ENCODE measurements at regions not wholly inside any gene's neighbourhood (a gene's known extent, or its start where the extent isn't known, plus 50 kb on each side); places are given as distances from the start of the nearest gene placed in this dataset.

- no peak for ATAC-seq
- DNase-seq (ENCODE audit: missing footprints), result no peak
- intact Hi-C loops (cut with DNase I), result no loop called here
Observed at GRCh38 chr4:136680761-136681160, 851.5 kb downstream of the PCDH18 start.

- no peak for DNase-seq (ENCODE audit: missing footprints)
- ATAC-seq, result no peak
- intact Hi-C loops (cut with DNase I), result no loop called here
Observed at GRCh38 chr4:136680271-136680670, 852.0 kb downstream of the PCDH18 start.

- intact Hi-C loops (cut with DNase I), result no loop called here
- no peak for ATAC-seq
- no peak for DNase-seq (ENCODE audit: missing footprints)
Observed at GRCh38 chr4:136670265-136670664, 862.0 kb downstream of the PCDH18 start.

GRCh38 chr4:136664988-136665387 is 867.3 kb downstream of the PCDH18 start:
- ATAC-seq, result no peak
- intact Hi-C loops (cut with DNase I), result no loop called here
- no peak for DNase-seq (ENCODE audit: missing footprints)

GRCh38 chr4:136662539-136662938 is 869.8 kb downstream of the PCDH18 start:
- intact Hi-C loops (cut with DNase I), result no loop called here
- ATAC-seq (no peak), DNase-seq (ENCODE audit: missing footprints) (no peak)

- no peak for DNase-seq (ENCODE audit: missing footprints)
- no peak for ATAC-seq
- intact Hi-C loops (cut with DNase I), result no loop called here
Observed at GRCh38 chr4:136653640-136654406, 878.5 kb downstream of the PCDH18 start.

- intact Hi-C loops (cut with DNase I), result no loop called here
Observed at GRCh38 chr4:136651932-136652331, 880.4 kb downstream of the PCDH18 start.

GRCh38 chr4:136651278-136651667 is 881.0 kb downstream of the PCDH18 start:
- ATAC-seq, result no peak

More at GRCh38 chr4:136651932-136652331, 880.4 kb downstream of the PCDH18 start:
- DNase-seq (ENCODE audit: missing footprints) (no peak), ATAC-seq (no peak)

GRCh38 chr4:136650541-136651277 is 881.6 kb downstream of the PCDH18 start:
- intact Hi-C loops (cut with DNase I), result no loop called here
- DNase-seq (ENCODE audit: missing footprints), result no peak
- no peak for ATAC-seq

More at GRCh38 chr4:136651278-136651667, 881.0 kb downstream of the PCDH18 start:
- intact Hi-C loops (cut with DNase I), result no loop called here
- DNase-seq (ENCODE audit: missing footprints), result no peak

- no peak for DNase-seq (ENCODE audit: missing footprints)
- ATAC-seq, result no peak
- intact Hi-C loops (cut with DNase I), result no loop called here
Observed at GRCh38 chr4:136644279-136644678, 888.0 kb downstream of the PCDH18 start.

GRCh38 chr4:136643416-136643815 is 888.9 kb downstream of the PCDH18 start:
- intact Hi-C loops (cut with DNase I), result no loop called here
- DNase-seq (ENCODE audit: missing footprints) (no peak), ATAC-seq (no peak)

- intact Hi-C loops (cut with DNase I), result no loop called here
- DNase-seq (ENCODE audit: missing footprints) (no peak), ATAC-seq (no peak)
Observed at GRCh38 chr4:136637071-136637777, 895.1 kb downstream of the PCDH18 start.

GRCh38 chr4:136636155-136636554 is 896.1 kb downstream of the PCDH18 start:
- ATAC-seq (no peak), DNase-seq (ENCODE audit: missing footprints) (peak; percentile 64)
- intact Hi-C loops (cut with DNase I), result no loop called here

- no peak for DNase-seq (ENCODE audit: missing footprints)
- ATAC-seq, result no peak
- intact Hi-C loops (cut with DNase I), result no loop called here
Observed at GRCh38 chr4:136634121-136634520, 898.2 kb downstream of the PCDH18 start.

- ATAC-seq (no peak), DNase-seq (ENCODE audit: missing footprints) (no peak)
- intact Hi-C loops (cut with DNase I), result no loop called here
Observed at GRCh38 chr4:136599890-136600289, 932.4 kb downstream of the PCDH18 start.

GRCh38 chr4:136590440-136590839 is 941.9 kb downstream of the PCDH18 start:
- ATAC-seq (no peak), DNase-seq (ENCODE audit: missing footprints) (no peak)

GRCh38 chr4:136583567-136583966 is 948.7 kb downstream of the PCDH18 start:
- ATAC-seq (no peak), DNase-seq (ENCODE audit: missing footprints) (no peak)
- intact Hi-C loops (cut with DNase I), result no loop called here

More at GRCh38 chr4:136590440-136590839, 941.9 kb downstream of the PCDH18 start:
- intact Hi-C loops (cut with DNase I), result no loop called here

- ATAC-seq (no peak), DNase-seq (ENCODE audit: missing footprints) (no peak)
- intact Hi-C loops (cut with DNase I), result no loop called here
Observed at GRCh38 chr4:136581119-136581518, 951.2 kb downstream of the PCDH18 start.

- ATAC-seq, result no peak
- intact Hi-C loops (cut with DNase I), result no loop called here
Observed at GRCh38 chr4:136575146-136575545, 957.1 kb downstream of the PCDH18 start.

GRCh38 chr4:136573460-136573859 is 958.8 kb downstream of the PCDH18 start:
- intact Hi-C loops (cut with DNase I), result no loop called here

More at GRCh38 chr4:136575146-136575545, 957.1 kb downstream of the PCDH18 start:
- no peak for DNase-seq (ENCODE audit: missing footprints)

More at GRCh38 chr4:136573460-136573859, 958.8 kb downstream of the PCDH18 start:
- no peak for ATAC-seq
- DNase-seq (ENCODE audit: missing footprints), result no peak

Data from Right ventricle myocardium inferior (tissue), 1 donor.